GM19455 (cell line): ENCODE measurements at regions not wholly inside any gene's neighbourhood (a gene's known extent, or its start where the extent isn't known, plus 50 kb on each side); places are given as distances from the start of the nearest gene placed in this dataset.
A peak's percentile ranks its signal among the peaks of the same experiment; 100 is the strongest.

Source experiments
- ATAC-seq: cut with Tn5 transposase; IDR thresholded peaks from one replicate; pipeline ENCODE4 v1.9.1; 2021; ENCODE audit not compliant: unreplicated experiment

GRCh38 chr5:124919747-124920525 lies 173.5 kb upstream of the ZNF608 start:
- ATAC-seq: no peak

DNA sequence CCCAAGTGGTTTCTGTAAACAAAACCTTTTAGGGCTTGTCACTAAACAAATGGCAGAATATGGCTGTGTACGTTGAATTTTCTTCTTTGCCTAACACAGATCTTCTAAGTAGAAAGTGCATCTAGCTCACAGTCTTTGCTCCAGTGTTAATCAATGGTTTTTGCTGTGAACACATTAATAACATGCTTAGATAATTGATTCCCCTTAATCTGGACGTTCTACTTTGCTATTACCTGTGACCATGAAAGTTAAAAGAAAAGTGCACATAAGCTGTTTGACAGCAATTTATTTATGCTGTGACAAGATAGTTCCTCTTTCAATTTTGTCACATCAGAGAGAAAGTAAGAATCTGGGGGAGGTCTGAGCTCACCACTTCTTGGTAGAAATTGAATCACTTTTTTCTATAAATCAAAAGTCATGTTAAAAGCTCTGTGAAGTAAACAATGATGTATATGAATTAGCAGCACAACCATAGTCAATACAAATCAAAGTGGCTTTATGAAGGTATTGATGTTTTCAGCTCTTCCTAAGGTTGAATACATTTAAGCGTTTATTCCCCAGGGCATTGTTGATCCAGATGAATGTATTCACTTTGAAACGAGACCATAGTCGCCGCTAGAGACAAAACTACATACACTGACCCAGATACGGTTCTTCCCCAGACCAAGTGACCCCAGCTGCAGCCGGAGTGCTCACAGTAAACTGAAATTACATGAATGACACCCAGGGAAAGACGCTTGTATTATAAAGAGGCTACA lies 174.6 kb upstream of the ZNF608 start:
- peak; percentile 85 for ATAC-seq

DNA sequence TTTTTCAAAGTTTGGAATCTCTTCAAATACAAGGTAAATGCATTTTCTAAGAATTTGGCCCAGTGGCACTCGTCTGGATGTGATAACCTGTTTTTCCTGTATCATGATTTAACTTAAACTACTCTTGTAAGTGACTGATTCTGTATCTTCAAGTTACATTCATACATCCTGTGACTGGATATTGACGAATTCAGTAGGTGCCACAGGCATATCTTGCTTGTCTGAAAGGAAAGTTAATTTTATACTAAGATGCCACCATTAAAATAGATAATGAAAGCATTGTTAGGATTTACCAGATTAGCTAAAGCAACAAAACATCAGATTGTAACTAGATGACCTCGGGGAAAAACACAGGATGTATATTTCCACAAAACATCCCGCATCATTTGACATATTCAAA lies 175.3 kb upstream of the ZNF608 start:
- peak; percentile 25 for ATAC-seq

DNA sequence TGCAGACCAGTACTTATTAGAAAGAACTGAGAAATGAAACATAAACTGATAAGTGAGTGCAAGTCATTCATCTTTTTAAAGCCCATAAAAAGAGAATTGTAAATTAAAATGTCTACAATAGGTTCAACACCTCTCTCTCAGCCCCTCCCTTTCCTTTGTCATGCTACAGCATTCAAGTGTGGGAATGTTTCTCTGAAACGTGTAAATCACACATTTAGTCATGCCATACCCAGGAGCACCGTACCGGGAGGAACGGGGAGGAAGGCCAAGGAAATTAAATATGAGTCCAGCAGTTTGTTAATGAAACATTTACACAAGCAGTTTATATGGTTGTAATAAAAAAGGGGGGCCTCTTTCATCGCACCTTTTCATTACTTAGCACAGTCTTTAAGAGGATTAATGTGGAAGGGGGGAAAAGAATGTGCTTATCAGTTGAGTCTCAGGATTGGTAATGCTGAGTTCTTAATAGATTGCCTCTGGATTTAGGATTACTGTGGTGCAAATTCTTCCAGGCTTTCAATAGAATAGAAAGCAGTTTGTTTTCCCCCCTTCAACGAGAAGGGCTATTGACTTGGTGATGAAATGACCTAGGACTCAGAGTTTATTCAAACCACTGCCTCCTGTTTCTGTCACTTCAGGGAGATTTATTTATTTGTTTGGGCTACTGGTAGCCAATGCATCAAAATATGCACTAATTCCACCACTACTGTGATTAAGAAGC lies 176.0 kb upstream of the ZNF608 start:
- no peak for ATAC-seq

DNA sequence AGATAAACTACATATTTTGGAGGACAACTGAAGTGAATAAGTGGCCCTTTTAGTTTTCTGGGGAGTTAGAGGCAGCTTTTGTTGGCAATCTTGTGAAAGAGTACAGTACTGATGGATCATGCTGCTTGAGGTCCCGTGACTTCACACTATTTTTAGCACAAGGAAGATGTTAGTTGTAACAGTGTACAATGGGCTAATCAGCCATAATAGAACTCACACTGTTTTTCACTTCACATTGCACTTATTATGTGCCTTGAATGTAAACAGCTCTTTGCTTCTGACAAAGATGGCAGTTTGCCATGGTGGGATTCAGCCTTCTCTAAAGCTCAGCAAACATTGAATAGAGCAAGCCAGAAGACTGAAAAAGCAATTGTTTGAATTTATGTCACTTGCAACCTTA lies 176.7 kb upstream of the ZNF608 start:
- no peak for ATAC-seq

- no peak for ATAC-seq
These were observed 178.3 kb upstream of the ZNF608 start for GRCh38 chr5:124924729-124925128.

GRCh38 chr5:124927735-124928134 lies 181.3 kb upstream of the ZNF608 start:
- no peak for ATAC-seq

- no peak for ATAC-seq
These were observed 182.6 kb upstream of the ZNF608 start for GRCh38 chr5:124929000-124929399.

- ATAC-seq: no peak
These were observed 186.6 kb upstream of the ZNF608 start for GRCh38 chr5:124932791-124933600.

GRCh38 chr5:124935065-124935464 lies 188.6 kb upstream of the ZNF608 start:
- peak; percentile 65 for ATAC-seq

- ATAC-seq: peak; percentile 57
These were observed 190.1 kb upstream of the ZNF608 start for GRCh38 chr5:124936626-124936933.

DNA sequence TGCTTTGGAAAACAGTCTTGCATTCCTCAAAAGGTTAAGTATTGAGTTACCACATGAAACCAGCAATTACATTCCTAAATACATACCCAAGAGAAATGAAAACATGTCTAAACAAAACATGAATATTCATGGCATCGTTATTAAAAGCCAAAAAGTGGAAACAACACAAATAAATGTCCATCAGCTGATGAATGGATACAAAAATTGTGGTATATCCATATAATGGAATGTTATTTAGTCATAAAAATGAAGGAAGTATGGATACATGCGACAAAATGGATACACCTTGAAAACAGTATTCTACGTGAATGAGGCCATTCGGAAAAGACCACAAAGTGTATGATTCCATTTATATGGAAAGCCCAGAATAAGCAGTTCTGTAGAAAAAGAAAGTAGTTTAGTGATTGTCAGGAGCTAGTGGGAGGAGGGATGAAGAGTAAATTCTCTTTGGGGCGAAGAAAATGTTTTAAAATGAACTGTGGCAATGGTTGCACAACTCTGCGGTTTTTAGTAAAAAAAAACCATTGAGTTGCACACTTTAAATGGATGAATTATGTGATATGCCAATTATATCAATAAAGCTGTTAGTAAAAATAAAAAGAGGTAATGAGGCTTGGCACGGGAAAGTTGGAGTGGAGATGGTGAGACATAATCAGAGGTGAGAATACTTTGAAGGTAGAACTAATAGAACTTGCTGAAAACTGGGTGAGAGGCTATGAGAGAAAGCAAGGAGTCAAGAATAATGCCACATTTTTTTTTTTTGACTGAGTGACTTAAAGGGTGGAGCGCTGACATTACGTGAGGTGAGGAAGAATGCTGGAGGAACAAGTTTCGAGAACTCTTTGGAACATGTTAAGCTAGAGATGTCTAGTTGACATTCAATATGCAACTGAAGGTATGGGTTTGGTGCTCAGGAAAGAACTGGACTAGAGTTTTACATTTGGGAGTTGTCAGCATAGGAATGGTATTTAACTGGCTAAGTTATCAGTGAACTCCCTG lies 194.9 kb upstream of the ZNF608 start:
- ATAC-seq: no peak

GRCh38 chr5:124948062-124948753 lies 201.8 kb upstream of the ZNF608 start:
- ATAC-seq: no peak

- ATAC-seq: no peak
These were observed 202.4 kb upstream of the ZNF608 start for GRCh38 chr5:124948754-124949275.

DNA sequence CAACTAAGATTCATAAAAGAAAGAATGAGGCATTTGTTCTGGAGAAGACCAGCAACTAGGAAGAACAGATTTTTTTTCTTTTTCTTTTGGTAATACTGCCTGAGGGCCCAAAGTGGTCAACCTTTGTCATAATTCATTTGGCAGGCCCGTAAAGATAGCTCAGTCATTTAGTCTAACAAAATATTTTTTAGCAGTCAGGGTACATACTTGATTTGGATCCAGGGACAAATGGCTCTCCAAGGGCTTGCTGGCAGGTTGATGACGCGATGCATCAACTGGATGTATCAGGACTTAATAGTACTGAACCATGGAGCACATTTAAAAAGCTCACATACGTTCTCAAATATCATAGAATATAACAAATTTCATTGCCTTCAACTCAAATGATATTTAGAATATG lies 203.4 kb upstream of the ZNF608 start:
- no peak for ATAC-seq

GRCh38 chr5:124951105-124951504 lies 204.7 kb upstream of the ZNF608 start:
- ATAC-seq: no peak

DNA sequence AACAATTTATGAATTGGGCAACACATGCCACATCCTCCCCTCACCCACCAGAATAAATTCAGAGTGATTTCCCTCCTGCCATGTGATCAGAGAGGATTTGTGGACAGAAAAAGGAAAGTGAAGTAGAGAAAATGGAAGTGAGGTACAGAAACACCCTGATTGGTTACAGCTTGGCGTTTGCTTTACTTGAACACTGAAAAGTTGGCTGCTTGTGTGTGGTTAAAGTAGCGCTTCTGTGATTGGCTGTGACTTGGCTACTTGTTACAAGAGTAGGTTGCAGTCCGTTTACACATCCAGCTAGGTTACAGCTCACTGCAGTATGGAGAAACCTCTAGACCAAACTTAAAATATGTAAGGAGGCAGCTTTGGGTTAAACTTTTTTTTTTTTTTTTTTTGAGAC lies 205.2 kb upstream of the ZNF608 start:
- ATAC-seq: peak; percentile 61

DNA sequence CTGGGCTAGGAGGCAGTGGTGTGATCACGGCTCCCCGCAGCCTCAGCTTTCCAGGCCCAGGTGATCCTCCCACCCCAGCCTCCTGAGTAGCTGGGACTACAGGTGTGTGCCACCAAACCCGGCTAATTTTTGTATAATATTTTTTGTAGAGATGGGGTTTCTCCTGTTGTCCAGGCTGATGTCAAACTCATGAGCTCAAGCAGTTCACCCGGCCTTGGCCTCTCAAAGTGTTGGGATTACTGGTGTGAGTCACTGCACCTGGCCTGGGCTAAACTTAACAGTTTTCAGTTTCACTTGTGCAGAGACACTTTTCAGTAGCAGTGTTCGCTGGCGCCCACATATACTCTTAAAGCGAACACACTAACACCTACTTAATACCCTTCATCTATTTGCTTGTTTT lies 205.6 kb upstream of the ZNF608 start:
- peak; percentile 95 for ATAC-seq

GRCh38 chr5:124952566-124952965 lies 206.1 kb upstream of the ZNF608 start:
- peak; percentile 69 for ATAC-seq
